HUDEP-2 (cell line): ENCODE measurements at regions not wholly inside any gene's neighbourhood (a gene's known extent, or its start where the extent isn't known, plus 50 kb on each side); places are given as distances from the start of the nearest gene placed in this dataset.
"Not testable (repeated sequence)": the region's sequence is repeated elsewhere in the genome, so short reads cannot be mapped to it uniquely, and the experiment has no call there.

Source experiments
- DNase-seq, 76 experiments: peaks; one replicate each; lab custom pipeline; 2025; ENCODE audit not compliant: unreplicated experiment in 76 of 76; lab: John Stamatoyannopoulos, UW

DNA sequence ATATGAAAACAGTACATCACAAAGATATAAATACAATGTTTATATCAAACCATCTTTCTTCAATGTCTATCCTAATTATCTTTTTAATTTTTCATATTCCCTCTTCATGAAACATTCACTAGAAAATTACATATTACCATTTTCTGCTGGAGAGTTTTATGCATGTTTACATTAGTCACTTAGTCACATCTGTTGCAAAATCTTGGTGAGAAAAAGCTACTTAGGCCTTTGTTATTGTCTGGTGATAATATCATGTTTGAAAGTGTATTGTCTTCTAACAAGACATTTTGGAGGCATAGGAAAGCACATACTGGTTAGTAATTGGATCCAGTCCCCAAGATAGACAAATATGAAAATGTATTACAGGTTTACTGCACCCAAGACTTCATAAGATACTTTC lies 163.6 kb downstream of the GNAI1 start:
- no peak for DNase-seq

DNA sequence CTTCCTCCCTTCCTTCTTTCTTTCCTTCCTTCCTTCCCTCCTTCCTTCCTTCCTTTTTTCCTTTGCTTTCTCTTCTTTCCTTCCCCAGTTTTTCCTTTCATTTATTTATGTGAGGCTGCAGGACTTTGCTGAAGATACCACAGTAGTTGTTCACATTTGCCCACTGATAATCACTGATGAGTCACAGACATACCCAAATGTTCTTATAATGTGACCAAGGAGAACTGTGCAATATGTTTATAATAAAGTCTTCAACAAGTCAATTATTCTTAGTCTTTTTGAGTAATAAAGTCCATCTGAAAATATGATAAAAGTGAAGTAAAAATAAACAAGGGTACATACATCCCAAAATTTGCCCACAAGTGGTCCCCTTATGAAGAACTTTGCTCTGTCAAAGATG lies 159.7 kb downstream of the GNAI1 start:
- no peak for DNase-seq

DNA sequence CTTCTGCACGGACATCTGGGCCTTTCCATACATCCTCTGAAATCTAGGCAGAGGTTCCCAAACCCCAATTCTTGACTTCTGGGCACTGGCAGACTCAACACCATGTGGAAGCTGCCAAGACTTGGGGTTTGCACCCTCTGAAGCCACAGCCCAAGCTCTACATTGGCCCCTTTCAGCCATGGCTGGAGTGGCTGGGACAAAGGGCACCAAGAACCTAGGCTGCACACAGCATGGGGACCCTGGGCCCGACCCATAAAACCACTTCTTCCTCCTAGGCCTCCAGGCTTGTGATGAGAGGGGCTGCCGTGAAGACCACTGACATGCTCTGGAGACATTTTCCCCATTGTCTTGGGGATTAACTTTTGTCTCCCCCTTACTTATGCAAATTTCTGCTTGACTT lies 158.0 kb downstream of the GNAI1 start:
- not testable (repeated sequence) for DNase-seq

DNA sequence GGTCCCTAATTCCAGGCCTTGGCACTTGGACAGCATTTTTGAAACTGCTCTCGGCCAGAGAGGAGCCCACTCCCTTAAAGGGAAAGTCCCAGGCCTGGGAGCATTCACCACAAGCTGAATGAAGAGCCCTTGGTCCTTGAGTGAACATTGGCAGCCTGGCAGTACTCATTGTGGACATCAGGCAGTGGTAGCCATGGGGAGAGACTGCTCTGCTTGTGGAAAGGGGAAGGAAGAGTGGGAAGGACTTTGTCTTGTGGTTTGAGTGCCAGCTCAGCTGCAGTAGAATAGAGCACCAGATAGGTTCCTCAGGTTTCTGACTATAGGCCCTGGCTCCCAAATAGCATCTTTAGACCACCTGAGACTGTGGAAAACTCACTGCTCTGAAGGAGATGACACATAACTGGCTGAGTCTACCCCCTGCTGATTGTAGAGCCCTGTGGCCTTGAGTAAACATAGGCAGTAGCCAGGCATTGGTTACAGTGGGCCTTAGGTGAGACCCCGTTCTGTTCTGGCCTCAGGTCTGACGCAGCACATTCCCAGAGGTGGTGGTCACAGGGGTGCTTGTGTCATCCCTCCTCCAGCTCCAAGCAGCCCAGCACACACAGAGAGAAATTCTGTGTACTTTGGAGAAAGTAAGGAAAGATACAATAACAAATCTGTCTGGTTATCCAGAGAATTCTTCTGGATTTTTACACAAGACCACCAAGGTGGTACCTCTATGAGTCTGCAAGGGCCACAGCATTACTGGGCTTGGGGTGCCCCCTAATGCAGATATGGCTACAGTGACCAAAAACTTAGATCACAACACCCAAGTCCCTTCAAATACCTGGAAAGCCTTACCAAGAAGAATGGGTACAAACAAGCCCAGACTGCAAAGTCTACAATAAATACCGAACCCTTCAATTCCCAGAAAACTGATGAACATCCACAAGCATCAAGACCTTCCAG lies 153.8 kb downstream of the GNAI1 start:
- DNase-seq = no peak

DNA sequence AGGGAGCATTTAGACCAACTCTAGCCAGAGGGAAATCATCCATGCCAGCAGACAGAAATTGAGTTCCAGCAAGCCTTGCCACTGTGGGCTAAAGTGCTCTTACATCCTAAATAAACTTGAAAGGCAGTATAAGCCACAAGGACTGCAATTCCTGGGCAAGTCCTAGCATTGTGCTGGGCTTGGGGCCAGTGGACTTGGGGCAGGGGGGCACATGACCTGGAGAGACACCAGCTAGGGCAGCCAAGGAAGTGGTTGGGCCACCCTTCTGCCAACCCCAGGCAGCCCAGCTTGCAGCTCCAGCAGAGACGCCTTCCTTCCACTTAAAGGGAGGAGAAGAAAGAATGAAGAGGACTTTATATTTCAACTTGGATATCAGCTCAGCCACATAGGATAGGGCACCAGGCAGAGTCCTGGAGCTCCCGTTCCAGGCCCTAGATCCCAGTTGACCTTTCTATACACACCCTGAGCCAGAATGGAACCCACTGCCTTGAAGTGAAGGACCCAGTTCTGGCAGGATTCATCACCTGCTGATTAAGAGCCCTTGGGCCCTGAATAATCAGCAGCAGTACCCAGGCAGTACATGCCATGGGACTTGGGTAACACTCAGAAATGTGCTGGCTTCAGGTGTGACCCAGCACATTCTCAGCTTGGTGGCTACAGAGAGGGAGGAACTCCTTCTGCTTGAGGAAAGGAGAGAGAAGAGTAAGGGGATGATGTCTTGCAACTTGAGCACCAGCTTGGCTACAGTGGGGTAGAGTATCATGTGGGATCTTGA lies 153.0 kb downstream of the GNAI1 start:
- DNase-seq = no peak

DNA sequence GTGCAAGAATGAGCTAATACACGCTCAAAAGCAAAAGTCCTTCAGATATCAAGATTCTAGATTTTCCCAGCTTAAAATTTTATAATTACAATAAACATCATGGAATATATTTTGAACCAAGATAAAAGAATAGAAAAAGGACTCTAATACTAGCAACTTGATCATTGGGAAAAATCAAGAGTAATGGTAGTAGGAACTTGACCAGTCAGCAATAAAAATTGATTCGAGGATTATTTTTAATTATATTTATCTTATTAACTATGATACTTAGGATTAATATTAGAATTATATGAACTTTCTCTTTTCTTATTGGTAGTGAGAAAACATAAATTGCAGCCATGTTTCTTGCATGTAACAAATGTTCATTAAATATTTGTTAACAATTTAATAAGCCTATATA lies 152.0 kb downstream of the GNAI1 start:
- no peak for DNase-seq

DNA sequence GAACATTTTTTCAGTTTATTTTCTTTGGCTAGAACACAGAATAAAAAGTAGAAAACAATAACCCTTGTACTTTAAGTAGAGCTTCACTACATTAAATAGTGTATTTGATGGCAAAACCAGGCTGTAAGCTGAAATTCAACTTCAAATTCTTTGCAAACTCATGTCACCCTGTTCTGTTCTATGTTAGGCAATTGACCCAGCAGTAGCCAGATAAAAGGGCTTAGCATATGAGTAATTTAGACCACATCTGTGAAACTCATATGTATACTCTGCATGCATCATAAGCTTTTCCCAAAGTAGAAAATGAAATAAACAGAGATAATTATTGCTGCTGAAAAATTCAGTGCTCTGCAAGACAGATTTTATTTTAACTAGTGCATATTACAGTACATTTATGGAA lies 150.2 kb downstream of the GNAI1 start:
- DNase-seq = no peak

DNA sequence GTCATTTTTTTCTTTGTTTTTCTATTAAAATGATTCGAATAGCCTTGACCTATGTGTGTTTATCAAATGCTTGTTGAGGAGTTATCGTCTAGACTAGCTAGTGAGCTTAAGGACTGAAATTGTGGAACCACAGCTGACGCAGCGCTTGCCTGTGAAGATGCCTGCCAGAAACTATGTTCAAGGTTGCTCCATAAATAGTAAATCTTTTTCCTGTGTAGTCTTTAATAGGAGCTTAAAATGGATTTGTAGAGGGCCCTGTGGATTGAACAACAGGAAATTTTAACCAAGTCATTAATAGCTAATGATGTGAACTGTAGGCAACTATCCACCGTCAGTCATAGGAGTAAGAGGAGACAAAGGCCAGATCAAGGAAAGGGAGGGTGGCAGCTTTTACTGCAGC lies 145.1 kb downstream of the GNAI1 start:
- DNase-seq = no peak

DNA sequence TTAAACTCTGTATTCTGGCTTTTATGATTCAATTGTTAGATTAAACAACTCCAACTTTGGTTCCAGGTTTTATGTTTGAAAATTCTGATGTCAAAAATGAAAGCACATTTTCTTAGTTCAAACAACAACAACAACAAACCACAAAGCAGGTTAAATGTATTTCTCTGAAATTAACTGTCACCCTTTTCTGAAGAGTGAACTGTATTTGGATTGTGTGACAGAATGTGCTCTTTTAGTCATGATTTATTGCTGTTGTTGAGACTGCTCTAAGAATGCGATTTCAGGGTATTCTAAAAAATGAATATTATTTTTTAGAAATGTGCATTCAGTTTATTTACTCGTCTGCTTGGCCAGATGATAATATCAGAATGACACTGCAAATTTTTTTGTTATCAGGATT lies 144.1 kb downstream of the GNAI1 start:
- no peak for DNase-seq

DNA sequence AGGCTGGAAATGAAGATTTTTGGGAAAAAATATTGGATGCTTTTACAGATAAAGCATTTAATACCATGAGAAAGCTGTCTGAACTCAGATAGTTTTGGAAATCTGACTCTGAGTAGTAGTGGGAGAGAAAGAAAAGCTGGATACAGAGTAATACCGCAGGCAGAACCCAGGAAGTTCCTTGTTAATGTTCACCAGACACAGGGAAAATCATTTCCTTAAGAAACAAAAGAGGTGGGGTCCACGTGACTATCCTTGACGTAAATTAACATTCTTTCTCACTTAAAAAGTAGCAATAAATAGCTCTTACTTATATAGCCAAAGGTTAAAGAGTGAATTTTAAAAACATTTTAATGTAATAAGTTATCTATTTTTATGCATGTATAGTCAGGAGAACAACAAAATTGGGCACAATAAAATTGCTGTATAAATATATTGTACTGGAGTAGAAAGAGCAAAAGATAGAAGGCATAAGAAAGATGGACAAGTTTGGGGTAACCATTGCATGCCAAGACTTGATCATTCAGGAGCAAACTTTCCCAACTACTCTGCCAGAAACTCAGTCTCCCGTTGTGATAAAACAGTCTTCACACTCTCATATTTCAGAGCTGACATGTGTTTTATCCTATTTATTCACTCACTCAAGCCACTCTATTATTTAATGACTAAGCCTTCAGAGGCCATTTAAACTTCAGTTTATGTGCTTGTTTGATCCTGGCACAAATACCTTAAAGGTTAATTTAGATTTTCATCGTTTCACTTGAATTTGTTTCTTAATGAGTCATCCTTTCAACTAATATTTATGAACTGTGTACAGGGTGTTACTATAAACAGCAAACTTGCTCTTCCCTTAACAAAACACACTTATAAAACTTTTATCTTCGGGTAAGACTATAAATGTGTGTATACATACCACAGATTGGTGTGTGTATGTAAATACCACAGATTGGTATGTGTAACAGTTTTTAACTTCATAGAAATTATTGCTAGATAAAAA lies 143.1 kb downstream of the GNAI1 start:
- DNase-seq = no peak
